Coronary artery (tissue), 2 donors: ENCODE measurements at regions not wholly inside any gene's neighbourhood (a gene's known extent, or its start where the extent isn't known, plus 50 kb on each side); places are given as distances from the start of the nearest gene placed in this dataset.

Source experiments
- DNase-seq: peaks from one replicate; pipeline ENCODE4 v3.0.0-alpha.2; 2017; ENCODE audit warnings: low spot score
- H3K27ac ChIP-seq, 2 donors: fragments of 200-600 bp; sonication (generic); one replicate each; pipeline ENCODE4 v1.5.1; 2016 to 2019
- H3K4me3 ChIP-seq: fragments of 200-600 bp; sonication (generic); 2 replicates; pipeline ENCODE4 v1.5.1; 2016; ENCODE audit warnings: mild to moderate bottlenecking, moderate library complexity
- TF ChIP-seq, protein P1 (sequence below): fragments of 200-600 bp; sonication (generic); IDR thresholded peaks from one replicate; pipeline ENCODE4 v1.5.1; 2019; ENCODE audit warnings: antibody characterized with exemption

DNA sequence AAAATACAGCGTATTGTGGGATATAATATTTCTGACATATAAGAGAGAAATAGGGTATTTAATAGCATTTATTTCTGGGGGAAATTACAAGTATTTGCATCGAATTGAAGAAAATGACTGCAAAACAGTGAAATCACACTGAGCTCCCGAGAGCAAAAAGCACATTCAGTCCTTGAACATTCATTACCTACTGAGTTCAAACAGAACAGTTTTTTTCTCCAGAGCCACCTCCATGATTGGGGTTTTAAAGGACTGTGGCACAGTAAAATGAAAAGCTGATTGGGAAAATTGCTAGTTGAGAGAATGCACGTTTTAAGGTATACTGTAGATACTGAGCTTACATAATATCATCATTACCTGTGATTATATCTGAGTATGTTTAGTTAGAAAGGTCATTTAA lies 58.0 kb upstream of the TRPC4 start:
- TF ChIP-seq, protein P1, sequence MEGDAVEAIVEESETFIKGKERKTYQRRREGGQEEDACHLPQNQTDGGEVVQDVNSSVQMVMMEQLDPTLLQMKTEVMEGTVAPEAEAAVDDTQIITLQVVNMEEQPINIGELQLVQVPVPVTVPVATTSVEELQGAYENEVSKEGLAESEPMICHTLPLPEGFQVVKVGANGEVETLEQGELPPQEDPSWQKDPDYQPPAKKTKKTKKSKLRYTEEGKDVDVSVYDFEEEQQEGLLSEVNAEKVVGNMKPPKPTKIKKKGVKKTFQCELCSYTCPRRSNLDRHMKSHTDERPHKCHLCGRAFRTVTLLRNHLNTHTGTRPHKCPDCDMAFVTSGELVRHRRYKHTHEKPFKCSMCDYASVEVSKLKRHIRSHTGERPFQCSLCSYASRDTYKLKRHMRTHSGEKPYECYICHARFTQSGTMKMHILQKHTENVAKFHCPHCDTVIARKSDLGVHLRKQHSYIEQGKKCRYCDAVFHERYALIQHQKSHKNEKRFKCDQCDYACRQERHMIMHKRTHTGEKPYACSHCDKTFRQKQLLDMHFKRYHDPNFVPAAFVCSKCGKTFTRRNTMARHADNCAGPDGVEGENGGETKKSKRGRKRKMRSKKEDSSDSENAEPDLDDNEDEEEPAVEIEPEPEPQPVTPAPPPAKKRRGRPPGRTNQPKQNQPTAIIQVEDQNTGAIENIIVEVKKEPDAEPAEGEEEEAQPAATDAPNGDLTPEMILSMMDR = no peak
- Histone ChIP-seq H3K4me3 (no peak overlapping the region), H3K27ac (no peak overlapping the region)
- DNase-seq = no peak

DNA sequence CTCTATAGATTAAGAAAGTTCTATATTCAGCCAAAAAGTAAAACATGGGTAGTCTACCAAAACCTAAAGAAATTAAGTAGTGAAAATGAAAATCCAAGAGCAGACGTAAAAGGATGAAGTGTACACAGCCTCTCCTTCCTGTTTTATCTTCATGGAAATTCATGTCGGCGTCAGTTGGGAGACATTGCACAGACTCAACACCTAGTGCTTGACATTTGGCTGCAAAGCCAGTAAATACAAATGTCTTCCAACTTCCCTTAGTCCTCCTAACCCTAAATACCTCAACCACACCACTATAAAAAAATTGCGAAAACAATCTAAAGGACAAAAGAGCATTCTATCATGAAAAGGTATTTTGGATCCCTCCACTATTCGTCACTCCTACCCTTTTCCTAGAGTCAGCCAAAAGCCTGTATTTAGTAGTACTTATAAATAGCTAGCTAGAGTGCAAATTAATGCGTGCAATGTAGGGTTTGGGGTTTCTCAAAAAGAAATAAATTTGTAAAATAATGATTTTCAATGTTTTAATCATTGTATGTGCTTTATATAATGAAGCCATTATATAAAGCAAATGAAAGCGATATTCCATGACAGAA lies 56.4 kb upstream of the TRPC4 start:
- Histone ChIP-seq H3K4me3 (no peak overlapping the region), H3K27ac (no peak overlapping the region)
- TF ChIP-seq, protein P1 = no peak
- DNase-seq = no peak

DNA sequence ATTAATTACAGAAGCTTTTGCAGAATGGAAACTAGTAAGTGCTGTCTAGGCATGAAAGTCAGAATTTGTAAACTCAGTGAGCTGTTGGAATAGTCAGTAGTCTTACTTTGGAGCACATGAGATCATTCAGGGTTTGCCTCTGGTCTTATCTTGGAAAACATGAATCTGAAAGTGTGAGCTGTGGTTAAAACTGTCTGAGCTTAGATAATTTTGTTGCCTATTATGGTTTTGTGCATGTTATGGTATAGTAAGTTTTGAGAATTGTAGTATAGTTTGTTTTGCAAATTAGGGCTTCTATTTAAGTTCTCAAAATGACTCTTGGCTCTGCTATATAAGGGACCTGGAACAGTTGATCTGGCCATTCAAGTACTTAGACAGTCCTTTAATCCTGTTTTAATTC lies 53.7 kb upstream of the TRPC4 start:
- Histone ChIP-seq H3K4me3 (no peak overlapping the region), H3K27ac (no peak overlapping the region)
- TF ChIP-seq, protein P1 = no peak
- DNase-seq = no peak

DNA sequence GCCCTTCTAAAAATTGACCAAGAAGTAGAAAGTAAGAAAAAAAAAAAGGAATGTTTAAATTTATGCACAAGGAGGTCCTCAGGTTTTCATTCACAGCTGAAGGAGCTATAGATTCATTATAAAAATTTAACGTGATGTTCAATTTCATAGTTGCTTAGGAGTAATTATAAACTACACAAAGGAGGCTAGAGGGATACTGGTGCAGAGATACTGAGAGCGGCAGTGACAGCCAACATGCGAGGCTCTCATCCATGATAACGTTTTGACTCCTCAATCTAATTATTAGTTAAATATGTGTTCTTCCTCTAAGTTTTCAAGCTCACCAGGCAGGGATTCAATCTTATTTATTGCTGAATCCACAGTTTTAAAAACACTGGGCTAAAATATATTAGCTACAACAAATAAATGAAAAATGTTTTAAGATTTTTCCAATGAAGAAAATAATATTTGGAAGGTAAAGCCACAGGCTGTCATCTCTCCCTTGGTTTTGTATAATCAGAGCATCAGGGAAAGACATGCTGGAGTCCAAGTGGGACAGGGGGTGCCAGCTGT lies 49.8 kb upstream of the TRPC4 start:
- Histone ChIP-seq H3K27ac (no peak overlapping the region), H3K4me3 (peak overlapping the region; percentile 28)
- TF ChIP-seq, protein P1 = no peak
- no peak for DNase-seq
